Caki2 (cell line): ENCODE measurements at regions not wholly inside any gene's neighbourhood (a gene's known extent, or its start where the extent isn't known, plus 50 kb on each side); places are given as distances from the start of the nearest gene placed in this dataset.

Experiments
- DNase-seq: peaks from one replicate; pipeline ENCODE4 v3.0.0-alpha.2; 2015; ENCODE audit warnings: low read depth
- in situ Hi-C: cut with HindIII; loops from 2 replicates; pipeline ENCODE4 v1.10.0; 2016; ENCODE audit warnings: low sequenced_read_pairs, low pct_unique_long_range_greater_than_20kb, mixed read lengths

DNA sequence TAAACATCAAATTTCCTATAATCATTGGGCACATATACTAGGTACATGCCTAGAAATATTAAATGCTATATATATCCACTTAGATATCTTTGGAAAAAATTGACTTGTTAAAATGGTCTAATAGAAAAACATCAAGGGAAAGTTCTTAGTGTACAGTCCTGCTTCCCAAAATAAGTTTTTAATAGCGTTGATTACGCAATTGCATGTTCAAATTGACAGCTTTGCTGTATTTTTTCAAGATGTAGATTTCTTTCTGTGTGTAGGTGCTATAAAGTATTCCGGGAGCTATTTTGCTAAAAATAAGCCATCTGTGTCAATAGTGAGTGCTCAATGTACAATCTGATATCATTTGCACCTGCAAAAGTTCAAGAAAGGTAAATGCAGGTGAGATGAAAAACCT lies 463.9 kb upstream of the ATP2B1 start:
- in situ Hi-C loops = no loop called here
- DNase-seq = no peak

GRCh38 chr12:90170740-90171139 lies 462.1 kb upstream of the ATP2B1 start:
- in situ Hi-C loops = no loop called here
- no peak for DNase-seq

DNA sequence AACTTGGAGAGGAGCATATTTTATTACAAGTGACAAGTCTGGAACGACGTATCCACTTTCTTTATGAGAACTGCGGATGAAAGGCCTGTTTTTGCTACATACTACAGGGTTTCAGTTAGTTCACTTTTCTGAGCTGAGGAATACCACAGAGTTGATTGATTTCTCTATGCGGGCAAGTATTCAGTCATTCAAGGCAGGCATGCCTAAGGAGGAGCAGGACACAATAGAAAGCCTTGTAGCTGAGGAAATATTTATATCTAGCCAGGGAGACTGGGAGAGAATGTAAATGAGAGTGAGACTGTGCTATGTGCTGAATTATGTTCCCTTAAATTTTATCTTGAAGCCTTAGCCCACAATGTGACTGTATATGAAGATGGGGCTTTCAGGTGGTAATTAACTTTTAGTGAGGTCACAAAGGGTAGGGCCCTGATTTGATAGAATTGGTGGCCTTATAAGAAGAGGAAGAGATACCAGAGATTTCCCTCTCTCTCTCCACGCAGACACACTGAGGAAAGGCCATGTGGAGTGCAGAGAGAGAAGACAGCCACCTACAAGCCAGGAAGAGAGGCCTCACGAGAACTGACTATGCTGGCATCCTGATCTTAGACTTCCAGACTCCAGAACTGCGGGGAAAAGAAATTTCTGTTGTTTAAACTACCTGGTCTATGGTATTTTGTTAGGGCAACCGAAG lies 459.0 kb upstream of the ATP2B1 start:
- in situ Hi-C loops = no loop called here
- no peak for DNase-seq

GRCh38 chr12:90166671-90167070 lies 458.0 kb upstream of the ATP2B1 start:
- DNase-seq = no peak
- in situ Hi-C loops = no loop called here

- no peak for DNase-seq
- in situ Hi-C loops = no loop called here
These were observed 457.4 kb upstream of the ATP2B1 start for GRCh38 chr12:90166012-90166411.

- no peak for DNase-seq
- in situ Hi-C loops = no loop called here
These were observed 455.3 kb upstream of the ATP2B1 start for GRCh38 chr12:90163975-90164374.

DNA sequence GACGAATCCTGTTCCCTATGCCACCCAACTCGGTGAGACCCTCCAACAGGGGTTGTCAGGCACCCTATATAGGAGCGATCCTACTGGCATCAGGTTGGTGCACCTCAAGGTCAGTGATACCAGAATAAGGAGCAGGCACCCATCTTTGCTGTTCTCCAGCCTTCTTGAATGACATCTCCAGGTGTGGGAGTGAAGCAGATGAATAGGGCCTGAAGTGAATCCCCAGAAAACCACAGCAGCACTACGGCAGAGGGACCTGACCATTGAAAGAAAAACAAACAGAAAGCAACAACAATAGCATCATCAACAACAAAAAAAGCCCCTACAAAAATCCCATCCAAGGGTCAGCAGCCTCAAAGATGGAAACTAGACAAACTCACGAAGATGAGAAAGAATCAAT lies 445.2 kb upstream of the ATP2B1 start:
- no peak for DNase-seq
- in situ Hi-C loops = no loop called here

DNA sequence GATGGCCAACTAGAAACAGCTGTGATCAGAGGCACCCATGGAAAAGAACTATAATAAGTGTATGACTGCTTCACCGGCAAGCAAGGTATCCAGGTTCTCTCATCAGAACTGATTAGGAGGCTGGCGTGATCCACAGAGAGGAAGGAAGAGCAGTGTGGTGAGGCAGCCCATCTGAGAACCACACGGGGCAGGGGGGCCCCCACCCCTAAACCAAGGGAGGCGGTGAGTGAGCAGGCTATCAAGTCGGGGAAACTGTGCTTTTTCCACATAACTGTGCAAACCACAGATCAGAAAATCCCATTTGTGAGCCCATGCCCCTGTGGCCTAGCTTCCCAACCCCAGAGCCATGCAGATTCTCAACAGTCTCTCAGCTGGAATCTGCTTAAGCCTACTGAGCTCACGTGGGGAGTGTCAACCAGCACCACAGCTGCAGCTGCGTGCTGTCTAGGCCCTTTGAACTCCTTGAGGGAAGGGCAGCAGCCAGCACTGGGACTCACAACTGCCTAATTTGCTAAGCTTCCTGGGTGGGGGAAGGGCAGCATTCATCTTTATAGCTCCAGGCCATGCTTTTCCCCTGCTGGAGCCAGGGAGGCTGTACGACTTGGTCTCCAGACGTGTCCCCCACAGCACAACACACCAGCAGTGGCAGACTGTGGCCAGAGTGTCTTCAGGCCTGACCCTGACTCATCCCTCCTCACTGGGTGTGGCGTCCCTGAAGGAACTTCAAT lies 444.4 kb upstream of the ATP2B1 start:
- no peak for DNase-seq
- in situ Hi-C loops = no loop called here

GRCh38 chr12:90151491-90152015 lies 442.9 kb upstream of the ATP2B1 start:
- in situ Hi-C loops = no loop called here

GRCh38 chr12:90149453-90149852 lies 440.8 kb upstream of the ATP2B1 start:
- in situ Hi-C loops = no loop called here

More at GRCh38 chr12:90151491-90152015, 442.9 kb upstream of the ATP2B1 start:
- no peak for DNase-seq

GRCh38 chr12:90129366-90130030 lies 420.9 kb upstream of the ATP2B1 start:
- no peak for DNase-seq
- in situ Hi-C loops = no loop called here

More at GRCh38 chr12:90149453-90149852, 440.8 kb upstream of the ATP2B1 start:
- DNase-seq = no peak

DNA sequence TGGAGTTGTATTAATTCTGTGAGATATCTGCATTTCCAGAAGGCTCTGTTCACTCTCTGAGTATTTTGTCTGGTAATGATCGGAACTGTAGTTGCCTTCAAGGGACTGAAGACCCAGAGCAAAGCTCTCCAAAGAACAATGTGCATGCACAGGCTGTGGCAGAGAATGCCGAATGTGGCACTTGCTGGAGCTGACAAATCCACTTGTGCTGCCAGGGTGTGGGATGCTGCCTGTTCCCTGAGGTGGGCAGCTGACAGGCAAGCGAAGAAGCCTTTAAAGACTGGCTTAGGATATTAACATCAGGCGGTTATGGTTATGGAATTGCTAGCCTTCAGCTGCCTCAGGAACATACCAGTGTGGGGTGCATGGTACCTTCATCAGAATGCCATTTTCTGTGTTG lies 419.9 kb upstream of the ATP2B1 start:
- in situ Hi-C loops = no loop called here
- DNase-seq = no peak

DNA sequence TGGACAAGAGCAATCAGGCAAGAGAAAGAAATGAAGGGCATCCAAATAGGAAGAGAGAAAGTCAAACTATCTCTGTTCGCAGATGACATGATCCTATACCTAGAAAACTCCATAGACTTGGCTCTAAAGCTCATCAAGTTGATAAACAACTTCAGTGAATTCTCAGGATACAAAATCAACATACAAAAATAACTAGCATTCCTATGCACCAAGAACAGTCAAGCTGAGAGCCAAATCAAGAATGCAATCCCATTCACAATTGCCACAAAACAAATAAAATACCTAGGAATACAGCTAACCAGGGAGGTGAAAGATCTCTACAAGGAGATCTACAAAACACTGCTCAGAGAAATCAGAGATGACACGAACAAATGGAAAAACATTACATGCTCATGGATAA lies 417.5 kb upstream of the ATP2B1 start:
- no peak for DNase-seq
- in situ Hi-C loops = no loop called here

DNA sequence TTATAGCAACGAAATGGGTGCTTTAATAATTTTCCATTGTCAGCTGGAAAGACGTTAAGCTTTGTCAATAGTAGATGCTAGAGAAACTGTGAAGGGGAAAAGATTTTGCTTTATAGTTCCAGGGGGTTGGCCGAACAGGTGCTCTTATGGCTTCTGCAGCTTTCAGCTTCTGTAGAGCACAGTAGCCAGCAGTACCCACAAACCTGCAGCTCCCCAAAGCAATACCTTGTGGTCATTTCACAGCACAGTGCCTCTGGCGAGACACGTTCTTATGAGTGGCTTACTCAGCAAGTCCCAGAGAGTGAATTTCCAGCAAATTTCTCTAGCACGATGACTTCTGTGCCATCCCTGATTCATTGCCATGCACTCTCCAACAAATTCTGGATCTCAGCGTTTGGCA lies 416.3 kb upstream of the ATP2B1 start:
- DNase-seq = no peak
- in situ Hi-C loops = no loop called here

DNA sequence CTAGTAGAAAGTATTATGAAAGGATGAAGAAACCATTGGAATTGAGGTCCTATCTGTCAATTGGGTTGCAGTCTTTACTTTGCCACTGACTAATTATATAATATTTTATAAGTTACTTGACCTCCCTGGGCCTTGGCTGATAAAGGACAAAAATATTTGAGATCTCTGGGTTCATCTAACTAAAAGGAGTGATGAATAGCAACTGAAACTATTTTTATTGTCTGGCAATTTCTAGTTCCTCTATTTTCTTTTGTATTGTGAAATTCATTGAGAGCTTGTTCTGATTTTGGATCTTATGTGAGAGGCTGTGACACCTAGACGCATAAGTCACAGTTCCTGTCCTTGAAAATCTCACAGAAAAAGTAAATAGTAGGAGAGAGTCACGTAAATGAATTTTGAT lies 415.7 kb upstream of the ATP2B1 start:
- no peak for DNase-seq
- in situ Hi-C loops = no loop called here

DNA sequence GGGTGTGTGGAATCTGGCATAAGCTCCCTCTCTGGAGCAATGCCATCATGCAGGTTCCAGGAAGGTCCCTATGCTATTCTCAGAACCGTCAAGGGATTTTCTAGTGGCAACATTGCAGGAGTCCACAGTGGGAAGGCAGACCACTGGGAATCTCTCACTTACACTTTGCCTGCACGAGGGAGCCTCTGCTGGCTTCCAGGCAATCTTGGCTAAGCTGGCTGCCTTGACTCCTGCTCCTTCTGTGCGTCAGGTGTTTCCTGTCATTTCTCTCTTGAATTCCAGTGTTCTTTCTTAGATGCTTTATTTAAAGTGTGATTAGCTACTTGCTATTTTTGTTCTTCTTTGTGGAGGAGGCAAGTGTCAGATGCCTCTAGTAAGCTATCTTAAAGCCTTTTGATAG lies 414.0 kb upstream of the ATP2B1 start:
- in situ Hi-C loops = no loop called here
- no peak for DNase-seq

DNA sequence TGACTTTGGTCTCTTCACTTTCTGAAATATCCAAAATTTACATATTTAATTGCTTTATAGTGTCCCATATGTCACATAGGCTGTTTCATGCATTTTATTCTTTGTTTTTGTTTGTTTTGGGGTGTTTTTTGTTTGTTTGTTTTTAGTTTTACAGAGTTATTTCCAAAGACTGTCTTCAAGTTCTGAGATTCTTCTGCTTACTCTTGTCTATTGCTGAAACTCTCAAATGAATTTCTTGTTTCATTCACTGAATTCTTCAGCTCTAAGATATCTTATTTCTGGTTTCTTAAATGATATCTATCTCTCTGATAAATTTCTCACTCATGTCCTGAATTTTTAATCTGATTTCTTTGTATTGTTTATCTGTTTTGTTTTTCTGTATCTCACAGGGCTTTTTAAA lies 412.0 kb upstream of the ATP2B1 start:
- in situ Hi-C loops = no loop called here
- no peak for DNase-seq

DNA sequence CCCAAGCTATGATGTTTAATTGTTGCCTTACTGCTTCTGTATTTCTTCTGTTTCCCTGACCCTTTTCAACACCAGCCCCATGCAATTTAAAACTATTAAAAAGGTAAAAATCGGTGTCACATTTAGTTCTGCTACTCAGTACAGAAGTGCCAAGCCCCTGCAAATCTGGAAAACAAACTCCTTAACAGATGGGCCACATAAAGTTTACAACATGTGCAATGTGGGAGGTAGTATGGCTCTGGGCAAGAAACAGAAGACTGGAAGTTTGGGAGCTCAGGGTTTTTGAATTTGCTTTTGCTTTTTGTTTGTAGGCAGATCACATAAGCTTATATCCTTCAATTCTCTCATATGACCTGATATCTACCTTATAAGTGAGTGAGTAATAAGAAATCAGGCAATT lies 404.0 kb upstream of the ATP2B1 start:
- in situ Hi-C loops = no loop called here
- no peak for DNase-seq
